WI38 (cell line): ENCODE measurements at regions not wholly inside any gene's neighbourhood (a gene's known extent, or its start where the extent isn't known, plus 50 kb on each side); places are given as distances from the start of the nearest gene placed in this dataset.

Experiments
- H3K4me3 ChIP-seq: 2 replicates; pipeline ENCODE4 v1.5.1; 2011; ENCODE audit warnings: low read depth, mild to moderate bottlenecking, control low read depth, low read length
- CTCF ChIP-seq: IDR thresholded peaks from 2 replicates; pipeline ENCODE4 v1.5.1; 2012; ENCODE audit warnings: low read depth, mild to moderate bottlenecking, control low read depth, low read length

DNA sequence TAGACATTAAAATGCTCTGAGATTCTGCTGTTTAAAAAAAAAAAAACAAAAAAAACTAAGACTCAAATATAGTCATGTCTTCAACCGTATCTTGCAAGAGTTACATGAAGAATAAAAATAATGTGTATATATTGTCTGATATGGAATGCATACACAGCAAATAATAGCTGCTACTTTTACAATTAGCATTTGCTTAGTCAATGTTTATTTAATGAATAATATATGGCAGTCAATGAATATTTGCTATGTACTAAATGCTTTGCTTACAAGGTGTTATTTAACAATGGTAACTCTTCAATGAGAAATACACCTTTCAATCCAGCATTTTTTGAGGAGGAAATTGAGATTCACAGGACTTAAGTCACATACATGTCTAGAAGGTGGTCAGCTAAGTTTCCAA lies 718.8 kb upstream of the SOX9 start:
- no peak overlapping the region for H3K4me3 ChIP-seq
- TF ChIP-seq CTCF: no peak

GRCh38 chr17:71402661-71403141 lies 718.1 kb upstream of the SOX9 start:
- no peak for TF ChIP-seq CTCF
- no peak overlapping the region for H3K4me3 ChIP-seq

GRCh38 chr17:71405101-71405500 lies 715.7 kb upstream of the SOX9 start:
- no peak for TF ChIP-seq CTCF
- H3K4me3 ChIP-seq: no peak overlapping the region

DNA sequence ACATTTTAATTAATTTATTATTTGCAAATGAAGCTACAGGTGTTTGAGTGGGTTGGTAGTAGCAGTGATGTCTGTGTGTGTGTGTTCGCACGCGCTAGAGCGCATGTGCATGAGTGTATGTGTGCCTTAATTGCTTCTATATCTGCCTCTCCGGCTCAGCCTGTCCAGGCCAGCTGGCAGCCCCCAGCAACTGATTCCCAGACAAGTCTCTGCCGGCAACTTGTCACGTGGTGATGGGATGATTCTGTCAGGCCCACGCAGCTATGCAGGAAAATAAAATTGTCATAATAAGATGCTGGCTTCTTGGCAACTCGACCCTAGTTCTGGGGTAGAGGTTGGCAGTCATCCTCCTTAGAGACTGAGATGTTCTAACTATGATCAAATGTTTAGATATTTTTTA lies 712.8 kb upstream of the SOX9 start:
- TF ChIP-seq CTCF: no peak
- no peak overlapping the region for H3K4me3 ChIP-seq

DNA sequence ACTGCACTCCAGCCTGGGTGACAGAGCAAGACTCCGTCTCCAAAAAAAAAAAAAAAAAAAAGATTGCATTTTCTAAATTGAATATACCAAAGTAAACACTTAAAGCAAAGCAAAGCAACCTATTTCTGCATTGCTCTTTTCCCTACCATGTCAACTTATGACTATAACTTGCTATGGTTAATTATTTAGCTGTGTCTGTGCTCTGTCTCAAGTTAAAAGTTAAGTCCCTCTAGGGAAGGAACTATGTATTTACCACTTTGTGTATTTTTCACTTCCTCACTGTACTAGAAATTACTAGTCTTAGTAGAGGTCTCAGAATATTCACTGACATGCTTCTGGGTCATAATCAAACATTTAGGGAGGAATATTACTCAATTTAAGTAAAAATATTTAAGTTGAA lies 711.7 kb upstream of the SOX9 start:
- no peak for TF ChIP-seq CTCF

GRCh38 chr17:71409712-71410111 lies 711.1 kb upstream of the SOX9 start:
- H3K4me3 ChIP-seq: no peak overlapping the region
- TF ChIP-seq CTCF: no peak

More for the DNA sequence above, 711.7 kb upstream of the SOX9 start:
- no peak overlapping the region for H3K4me3 ChIP-seq

GRCh38 chr17:71412803-71413202 lies 708.0 kb upstream of the SOX9 start:
- no peak for TF ChIP-seq CTCF
- H3K4me3 ChIP-seq: no peak overlapping the region
